GM23338 (cell line): ENCODE measurements at regions not wholly inside any gene's neighbourhood (a gene's known extent, or its start where the extent isn't known, plus 50 kb on each side); places are given as distances from the start of the nearest gene placed in this dataset.

ENCODE experiments used
- CTCF ChIP-seq, 2 experiments: fragments of 200-600 bp in 1 of 2; sonication (generic) in 1 of 2; conservative IDR thresholded peaks; 2 replicates each; pipeline versions ENCODE4 v1.5.1 to v1.6.1; 2016 to 2017; ENCODE audit warnings: antibody characterized with exemption in 2 of 2, low read depth in 2 of 2, mild to moderate bottlenecking in 2 of 2, moderate library complexity in 1 of 2
- EZH2 ChIP-seq: fragments of 200-600 bp; sonication (generic); IDR thresholded peaks from one replicate; pipeline ENCODE4 v1.8.0; 2017; ENCODE audit warnings: antibody characterized with exemption, mild to moderate bottlenecking, low read depth; ENCODE audit not compliant: unreplicated experiment
- POLR2AphosphoS5 ChIP-seq: IDR thresholded peaks from 2 replicates; pipeline ENCODE4 v1.6.1; 2016; ENCODE audit warnings: antibody characterized with exemption, low read depth
- TF ChIP-seq, protein P1 (sequence below): fragments of 250-450 bp; sonication (Bioruptor Pico); IDR thresholded peaks from 2 replicates; pipeline ENCODE4 v1.5.0; 2020; ENCODE audit warnings: mild to moderate bottlenecking, moderate library complexity
- TF ChIP-seq, protein P2 (sequence below): IDR thresholded peaks from one replicate; pipeline ENCODE4 v1.6.1; 2018; ENCODE audit warnings: antibody characterized with exemption; ENCODE audit not compliant: unreplicated experiment

- TF ChIP-seq CTCF (conservative IDR thresholded peaks at IDR 0.05; ENCODE audit: low read depth in 2 of 2): no peak
- TF ChIP-seq, protein P1, sequence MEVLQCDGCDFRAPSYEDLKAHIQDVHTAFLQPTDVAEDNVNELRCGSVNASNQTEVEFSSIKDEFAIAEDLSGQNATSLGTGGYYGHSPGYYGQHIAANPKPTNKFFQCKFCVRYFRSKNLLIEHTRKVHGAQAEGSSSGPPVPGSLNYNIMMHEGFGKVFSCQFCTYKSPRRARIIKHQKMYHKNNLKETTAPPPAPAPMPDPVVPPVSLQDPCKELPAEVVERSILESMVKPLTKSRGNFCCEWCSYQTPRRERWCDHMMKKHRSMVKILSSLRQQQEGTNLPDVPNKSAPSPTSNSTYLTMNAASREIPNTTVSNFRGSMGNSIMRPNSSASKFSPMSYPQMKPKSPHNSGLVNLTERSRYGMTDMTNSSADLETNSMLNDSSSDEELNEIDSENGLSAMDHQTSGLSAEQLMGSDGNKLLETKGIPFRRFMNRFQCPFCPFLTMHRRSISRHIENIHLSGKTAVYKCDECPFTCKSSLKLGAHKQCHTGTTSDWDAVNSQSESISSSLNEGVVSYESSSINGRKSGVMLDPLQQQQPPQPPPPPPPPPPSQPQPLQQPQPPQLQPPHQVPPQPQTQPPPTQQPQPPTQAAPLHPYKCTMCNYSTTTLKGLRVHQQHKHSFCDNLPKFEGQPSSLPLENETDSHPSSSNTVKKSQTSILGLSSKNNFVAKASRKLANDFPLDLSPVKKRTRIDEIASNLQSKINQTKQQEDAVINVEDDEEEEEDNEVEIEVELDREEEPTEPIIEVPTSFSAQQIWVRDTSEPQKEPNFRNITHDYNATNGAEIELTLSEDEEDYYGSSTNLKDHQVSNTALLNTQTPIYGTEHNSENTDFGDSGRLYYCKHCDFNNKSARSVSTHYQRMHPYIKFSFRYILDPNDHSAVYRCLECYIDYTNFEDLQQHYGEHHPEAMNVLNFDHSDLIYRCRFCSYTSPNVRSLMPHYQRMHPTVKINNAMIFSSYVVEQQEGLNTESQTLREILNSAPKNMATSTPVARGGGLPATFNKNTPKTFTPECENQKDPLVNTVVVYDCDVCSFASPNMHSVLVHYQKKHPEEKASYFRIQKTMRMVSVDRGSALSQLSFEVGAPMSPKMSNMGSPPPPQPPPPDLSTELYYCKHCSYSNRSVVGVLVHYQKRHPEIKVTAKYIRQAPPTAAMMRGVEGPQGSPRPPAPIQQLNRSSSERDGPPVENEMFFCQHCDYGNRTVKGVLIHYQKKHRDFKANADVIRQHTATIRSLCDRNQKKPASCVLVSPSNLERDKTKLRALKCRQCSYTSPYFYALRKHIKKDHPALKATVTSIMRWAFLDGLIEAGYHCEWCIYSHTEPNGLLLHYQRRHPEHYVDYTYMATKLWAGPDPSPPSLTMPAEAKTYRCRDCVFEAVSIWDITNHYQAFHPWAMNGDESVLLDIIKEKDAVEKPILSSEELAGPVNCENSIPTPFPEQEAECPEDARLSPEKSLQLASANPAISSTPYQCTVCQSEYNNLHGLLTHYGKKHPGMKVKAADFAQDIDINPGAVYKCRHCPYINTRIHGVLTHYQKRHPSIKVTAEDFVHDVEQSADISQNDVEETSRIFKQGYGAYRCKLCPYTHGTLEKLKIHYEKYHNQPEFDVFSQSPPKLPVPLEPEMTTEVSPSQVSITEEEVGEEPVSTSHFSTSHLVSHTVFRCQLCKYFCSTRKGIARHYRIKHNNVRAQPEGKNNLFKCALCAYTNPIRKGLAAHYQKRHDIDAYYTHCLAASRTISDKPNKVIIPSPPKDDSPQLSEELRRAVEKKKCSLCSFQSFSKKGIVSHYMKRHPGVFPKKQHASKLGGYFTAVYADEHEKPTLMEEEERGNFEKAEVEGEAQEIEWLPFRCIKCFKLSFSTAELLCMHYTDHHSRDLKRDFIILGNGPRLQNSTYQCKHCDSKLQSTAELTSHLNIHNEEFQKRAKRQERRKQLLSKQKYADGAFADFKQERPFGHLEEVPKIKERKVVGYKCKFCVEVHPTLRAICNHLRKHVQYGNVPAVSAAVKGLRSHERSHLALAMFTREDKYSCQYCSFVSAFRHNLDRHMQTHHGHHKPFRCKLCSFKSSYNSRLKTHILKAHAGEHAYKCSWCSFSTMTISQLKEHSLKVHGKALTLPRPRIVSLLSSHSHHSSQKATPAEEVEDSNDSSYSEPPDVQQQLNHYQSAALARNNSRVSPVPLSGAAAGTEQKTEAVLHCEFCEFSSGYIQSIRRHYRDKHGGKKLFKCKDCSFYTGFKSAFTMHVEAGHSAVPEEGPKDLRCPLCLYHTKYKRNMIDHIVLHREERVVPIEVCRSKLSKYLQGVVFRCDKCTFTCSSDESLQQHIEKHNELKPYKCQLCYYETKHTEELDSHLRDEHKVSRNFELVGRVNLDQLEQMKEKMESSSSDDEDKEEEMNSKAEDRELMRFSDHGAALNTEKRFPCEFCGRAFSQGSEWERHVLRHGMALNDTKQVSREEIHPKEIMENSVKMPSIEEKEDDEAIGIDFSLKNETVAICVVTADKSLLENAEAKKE (CRISPR knock-in tag): no peak
- TF ChIP-seq, protein P2, sequence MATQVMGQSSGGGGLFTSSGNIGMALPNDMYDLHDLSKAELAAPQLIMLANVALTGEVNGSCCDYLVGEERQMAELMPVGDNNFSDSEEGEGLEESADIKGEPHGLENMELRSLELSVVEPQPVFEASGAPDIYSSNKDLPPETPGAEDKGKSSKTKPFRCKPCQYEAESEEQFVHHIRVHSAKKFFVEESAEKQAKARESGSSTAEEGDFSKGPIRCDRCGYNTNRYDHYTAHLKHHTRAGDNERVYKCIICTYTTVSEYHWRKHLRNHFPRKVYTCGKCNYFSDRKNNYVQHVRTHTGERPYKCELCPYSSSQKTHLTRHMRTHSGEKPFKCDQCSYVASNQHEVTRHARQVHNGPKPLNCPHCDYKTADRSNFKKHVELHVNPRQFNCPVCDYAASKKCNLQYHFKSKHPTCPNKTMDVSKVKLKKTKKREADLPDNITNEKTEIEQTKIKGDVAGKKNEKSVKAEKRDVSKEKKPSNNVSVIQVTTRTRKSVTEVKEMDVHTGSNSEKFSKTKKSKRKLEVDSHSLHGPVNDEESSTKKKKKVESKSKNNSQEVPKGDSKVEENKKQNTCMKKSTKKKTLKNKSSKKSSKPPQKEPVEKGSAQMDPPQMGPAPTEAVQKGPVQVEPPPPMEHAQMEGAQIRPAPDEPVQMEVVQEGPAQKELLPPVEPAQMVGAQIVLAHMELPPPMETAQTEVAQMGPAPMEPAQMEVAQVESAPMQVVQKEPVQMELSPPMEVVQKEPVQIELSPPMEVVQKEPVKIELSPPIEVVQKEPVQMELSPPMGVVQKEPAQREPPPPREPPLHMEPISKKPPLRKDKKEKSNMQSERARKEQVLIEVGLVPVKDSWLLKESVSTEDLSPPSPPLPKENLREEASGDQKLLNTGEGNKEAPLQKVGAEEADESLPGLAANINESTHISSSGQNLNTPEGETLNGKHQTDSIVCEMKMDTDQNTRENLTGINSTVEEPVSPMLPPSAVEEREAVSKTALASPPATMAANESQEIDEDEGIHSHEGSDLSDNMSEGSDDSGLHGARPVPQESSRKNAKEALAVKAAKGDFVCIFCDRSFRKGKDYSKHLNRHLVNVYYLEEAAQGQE: no peak
- no peak for TF ChIP-seq EZH2
- no peak for TF ChIP-seq POLR2AphosphoS5
Measured at GRCh38 chr1:191851799-191852595, 306.3 kb upstream of the RGS18 start.
